Endodermal cell (in vitro differentiated cells): ENCODE measurements at regions not wholly inside any gene's neighbourhood (a gene's known extent, or its start where the extent isn't known, plus 50 kb on each side); places are given as distances from the start of the nearest gene placed in this dataset.

Experiments
- DNase-seq: peaks from one replicate; pipeline ENCODE4 v3.0.0-alpha.2; 2017
- H3K27ac ChIP-seq: 2 replicates; pipeline ENCODE4 v1.5.1; 2013; ENCODE audit warnings: mild to moderate bottlenecking, low read depth, low read length, moderate library complexity
- H3K27me3 ChIP-seq: 2 replicates; pipeline ENCODE4 v1.6.1; 2013; ENCODE audit warnings: mild to moderate bottlenecking, low read length, moderate library complexity; ENCODE audit not compliant: insufficient read depth, control insufficient read depth, poor library complexity, severe bottlenecking
- H3K36me3 ChIP-seq: 2 replicates; pipeline ENCODE4 v1.7.0; 2013; ENCODE audit warnings: mild to moderate bottlenecking, low read length, moderate library complexity; ENCODE audit not compliant: control insufficient read depth, insufficient read depth
- H3K4me1 ChIP-seq: one replicate; pipeline ENCODE4 v1.7.0; 2013; ENCODE audit warnings: low read length; ENCODE audit not compliant: control insufficient read depth, insufficient read depth
- H3K4me3 ChIP-seq: 2 replicates; pipeline ENCODE4 v1.5.1; 2013; ENCODE audit warnings: mild to moderate bottlenecking, low read length, moderate library complexity
- H3K9ac ChIP-seq: 2 replicates; pipeline ENCODE4 v1.6.1; 2013; ENCODE audit warnings: mild to moderate bottlenecking, low read length, moderate library complexity; ENCODE audit not compliant: poor library complexity, severe bottlenecking; ENCODE audit errors: extremely low read depth
- H3K9me3 ChIP-seq: 2 replicates; pipeline ENCODE4 v1.6.1; 2013; ENCODE audit warnings: mild to moderate bottlenecking, low read length, moderate library complexity; ENCODE audit not compliant: control insufficient read depth
- H3K27ac Mint-ChIP-seq: 2 replicates; pipeline ENCODE4 v1.8.0; 2020; ENCODE audit warnings: mixed read lengths
- H3K27me3 Mint-ChIP-seq: 2 replicates; pipeline ENCODE4 v1.8.0; 2021; ENCODE audit warnings: mild to moderate bottlenecking, mixed read lengths; ENCODE audit not compliant: insufficient read depth
- H3K36me3 Mint-ChIP-seq: 2 replicates; pipeline ENCODE4 v1.8.0; 2020; ENCODE audit warnings: low read depth, mixed read lengths
- H3K4me1 Mint-ChIP-seq: 2 replicates; pipeline ENCODE4 v1.8.0; 2020; ENCODE audit warnings: mixed read lengths
- H3K4me3 Mint-ChIP-seq: 2 replicates; pipeline ENCODE4 v1.8.0; 2020; ENCODE audit warnings: mild to moderate bottlenecking, moderate library complexity, mixed read lengths
- H3K9me3 Mint-ChIP-seq: 2 replicates; pipeline ENCODE4 v1.8.0; 2020; ENCODE audit warnings: mild to moderate bottlenecking, mixed read lengths
- WGBS, 2 experiments: methylation state at CpG; one replicate each; pipeline versions ENCODE4 v1.1.5 to v1.1.7; 2013; ENCODE audit warnings: missing lambda C conversion rate in 2 of 2, mixed read lengths in 1 of 2; ENCODE audit not compliant: insufficient coverage in 1 of 2, insufficient read length in 1 of 2; 5-methylcytosine and 5-hydroxymethylcytosine counted together
- TF ChIP-seq, protein P1 (sequence below): fragments of 200-600 bp; sonication (generic); conservative IDR thresholded peaks from 2 replicates; pipeline ENCODE4 v1.5.0; 2021; ENCODE audit warnings: antibody characterized with exemption, mild to moderate bottlenecking

DNA sequence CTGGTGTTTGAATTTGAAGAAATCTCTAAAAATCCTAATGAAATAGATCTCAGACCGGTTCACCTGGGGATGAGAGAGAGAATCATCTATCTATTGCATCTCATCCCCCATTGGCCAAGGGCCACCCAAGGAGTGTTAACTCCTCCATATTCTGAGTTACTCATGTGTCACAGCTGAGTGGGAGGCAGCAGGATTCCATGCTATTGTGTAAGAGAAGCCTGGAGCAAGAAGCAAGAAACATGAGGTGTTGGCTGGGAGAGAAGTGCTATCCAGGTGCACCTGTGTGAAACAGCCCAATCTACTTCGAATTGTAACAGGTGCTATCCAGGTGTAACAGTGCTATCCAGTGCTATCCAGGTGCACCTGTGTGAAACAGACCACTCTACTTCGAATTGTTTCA, 150.3 kb upstream of the MAOA start:
- Mint-ChIP-seq H3K27ac (no peak overlapping the region), H3K4me1 (peaks cover 16% of the 10 kb centered on the region), H3K36me3 (no peaks in the 10 kb centered on the region), H3K4me3 (no peak overlapping the region), H3K27me3 (no peaks in the 10 kb centered on the region), H3K9me3 (no peaks in the 10 kb centered on the region)
- Histone ChIP-seq H3K9ac (no peak overlapping the region), H3K9me3 (no peaks in the 10 kb centered on the region), H3K27ac (no peak overlapping the region), H3K4me3 (no peak overlapping the region), H3K36me3 (no peaks in the 10 kb centered on the region), H3K27me3 (no peaks in the 10 kb centered on the region), H3K4me1 (no peaks in the 10 kb centered on the region)
- DNase-seq = no peak
- 86% methylated on average over 1 to 3 of the region's 3 CpGs for WGBS, 2 experiments
- TF ChIP-seq, protein P1, sequence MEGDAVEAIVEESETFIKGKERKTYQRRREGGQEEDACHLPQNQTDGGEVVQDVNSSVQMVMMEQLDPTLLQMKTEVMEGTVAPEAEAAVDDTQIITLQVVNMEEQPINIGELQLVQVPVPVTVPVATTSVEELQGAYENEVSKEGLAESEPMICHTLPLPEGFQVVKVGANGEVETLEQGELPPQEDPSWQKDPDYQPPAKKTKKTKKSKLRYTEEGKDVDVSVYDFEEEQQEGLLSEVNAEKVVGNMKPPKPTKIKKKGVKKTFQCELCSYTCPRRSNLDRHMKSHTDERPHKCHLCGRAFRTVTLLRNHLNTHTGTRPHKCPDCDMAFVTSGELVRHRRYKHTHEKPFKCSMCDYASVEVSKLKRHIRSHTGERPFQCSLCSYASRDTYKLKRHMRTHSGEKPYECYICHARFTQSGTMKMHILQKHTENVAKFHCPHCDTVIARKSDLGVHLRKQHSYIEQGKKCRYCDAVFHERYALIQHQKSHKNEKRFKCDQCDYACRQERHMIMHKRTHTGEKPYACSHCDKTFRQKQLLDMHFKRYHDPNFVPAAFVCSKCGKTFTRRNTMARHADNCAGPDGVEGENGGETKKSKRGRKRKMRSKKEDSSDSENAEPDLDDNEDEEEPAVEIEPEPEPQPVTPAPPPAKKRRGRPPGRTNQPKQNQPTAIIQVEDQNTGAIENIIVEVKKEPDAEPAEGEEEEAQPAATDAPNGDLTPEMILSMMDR = no peak

DNA sequence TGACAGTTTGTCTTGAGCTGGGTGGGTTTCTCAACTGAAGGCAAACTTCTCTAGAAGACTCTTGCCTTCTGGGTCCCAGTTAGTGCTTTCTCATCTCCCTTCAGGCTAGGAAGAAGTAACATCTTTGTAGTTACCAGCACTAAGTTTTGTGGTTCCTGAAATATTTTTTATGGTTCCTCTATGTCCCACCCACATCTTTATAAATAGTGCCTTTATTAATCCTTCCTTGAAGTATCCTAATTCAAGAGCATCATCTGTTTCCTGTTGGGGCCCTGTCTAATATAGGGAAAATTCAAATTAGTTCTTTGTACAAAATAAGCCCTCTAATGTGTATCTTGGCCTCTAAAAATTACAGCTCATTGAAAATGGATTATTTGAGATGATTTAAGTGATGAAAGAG, 147.4 kb upstream of the MAOA start:
- TF ChIP-seq, protein P1 = no peak
- Mint-ChIP-seq H3K4me3 (no peak overlapping the region), H3K27me3 (no peaks in the 10 kb centered on the region), H3K9me3 (no peaks in the 10 kb centered on the region), H3K4me1 (peaks cover 9% of the 10 kb centered on the region), H3K36me3 (no peaks in the 10 kb centered on the region), H3K27ac (no peak overlapping the region)
- no peaks in the 10 kb centered on the region for H3K4me1 ChIP-seq
- no peak overlapping the region for H3K27ac ChIP-seq
- no peaks in the 10 kb centered on the region for H3K9me3 ChIP-seq
- no peak overlapping the region for H3K9ac ChIP-seq
- H3K27me3 ChIP-seq = no peaks in the 10 kb centered on the region
- DNase-seq = no peak
- H3K36me3 ChIP-seq = no peaks in the 10 kb centered on the region
- H3K4me3 ChIP-seq = no peak overlapping the region

DNA sequence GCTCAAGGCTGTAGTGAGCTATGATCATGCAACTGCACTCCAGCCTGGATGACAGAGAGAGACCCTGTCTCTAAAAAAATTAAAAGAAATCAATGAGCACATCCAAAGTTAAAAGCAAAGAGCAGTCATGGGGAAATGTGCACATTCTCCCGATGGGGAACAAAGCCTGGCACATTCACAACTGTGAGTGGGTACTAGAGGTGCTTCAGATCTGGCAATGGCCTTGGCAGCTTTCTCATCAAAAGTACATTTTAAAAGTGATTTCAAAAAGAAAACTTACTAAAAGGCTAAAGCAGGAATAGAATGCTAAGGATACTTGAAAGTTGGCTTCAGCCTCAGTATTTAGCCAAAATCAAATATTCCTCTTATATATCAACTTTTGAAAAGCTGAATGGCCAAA, 145.9 kb upstream of the MAOA start:
- WGBS, 2 experiments = 88% methylated on average over 1 of the region's 1 CpG; no CpG with 5 or more reads in 1 of the 2 experiments
- H3K9me3 Mint-ChIP-seq = no peaks in the 10 kb centered on the region
- H3K27ac Mint-ChIP-seq = no peak overlapping the region
- Histone ChIP-seq H3K4me3 (no peak overlapping the region), H3K9me3 (no peaks in the 10 kb centered on the region), H3K27me3 (no peaks in the 10 kb centered on the region), H3K4me1 (no peaks in the 10 kb centered on the region), H3K36me3 (no peaks in the 10 kb centered on the region), H3K27ac (no peak overlapping the region), H3K9ac (no peak overlapping the region)
- no peaks in the 10 kb centered on the region for H3K36me3 Mint-ChIP-seq
- H3K4me3 Mint-ChIP-seq = no peak overlapping the region
- TF ChIP-seq, protein P1 = no peak
- H3K4me1 Mint-ChIP-seq = peaks cover 3% of the 10 kb centered on the region
- DNase-seq = no peak
- H3K27me3 Mint-ChIP-seq = no peaks in the 10 kb centered on the region
